Fibroblast of the aortic adventitia (primary cell): ENCODE measurements at regions not wholly inside any gene's neighbourhood (a gene's known extent, or its start where the extent isn't known, plus 50 kb on each side); places are given as distances from the start of the nearest gene placed in this dataset.

Experiments
- DNase-seq: peaks from one replicate; pipeline ENCODE4 v3.0.0-alpha.2; 2010; ENCODE audit warnings: low read depth
- H3K4me3 ChIP-seq: 2 replicates; pipeline ENCODE4 v1.5.1; 2011; ENCODE audit warnings: low read depth, mild to moderate bottlenecking, control low read depth, low read length, moderate library complexity
- TF ChIP-seq, protein P1 (sequence below): IDR thresholded peaks from 2 replicates; pipeline ENCODE4 v1.5.1; 2011; ENCODE audit warnings: mild to moderate bottlenecking, low read length, control low read depth, inconsistent platforms; ENCODE audit not compliant: insufficient read depth

DNA sequence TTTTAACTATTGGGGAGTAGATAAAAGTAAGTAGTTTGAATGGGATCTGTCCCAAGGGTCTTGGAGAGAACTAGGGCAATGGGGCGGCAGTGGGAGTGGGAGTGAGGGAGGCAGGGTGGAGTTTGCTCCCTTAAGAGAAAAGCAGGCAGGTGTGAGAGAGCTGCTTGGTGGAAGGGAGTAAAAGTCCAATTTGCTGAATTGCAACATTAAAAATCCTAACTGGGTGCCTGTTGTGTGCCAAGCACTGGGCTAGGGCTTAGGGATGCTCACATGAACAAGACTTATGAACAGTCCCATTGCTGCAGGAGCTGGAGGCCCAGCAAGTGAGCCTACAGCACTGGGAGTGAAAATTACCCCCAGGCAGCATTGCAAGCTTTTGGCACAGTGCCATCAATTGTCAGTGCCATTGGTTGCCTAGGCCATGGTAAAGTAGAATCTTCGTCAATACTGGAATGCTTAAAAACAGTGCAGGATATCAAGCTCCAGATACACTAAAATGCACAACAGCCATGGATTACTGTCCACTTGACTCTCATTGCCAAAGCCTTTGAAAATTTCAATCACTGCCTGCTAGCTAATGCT is 277.7 kb upstream of the JARID2 start:
- TF ChIP-seq, protein P1, sequence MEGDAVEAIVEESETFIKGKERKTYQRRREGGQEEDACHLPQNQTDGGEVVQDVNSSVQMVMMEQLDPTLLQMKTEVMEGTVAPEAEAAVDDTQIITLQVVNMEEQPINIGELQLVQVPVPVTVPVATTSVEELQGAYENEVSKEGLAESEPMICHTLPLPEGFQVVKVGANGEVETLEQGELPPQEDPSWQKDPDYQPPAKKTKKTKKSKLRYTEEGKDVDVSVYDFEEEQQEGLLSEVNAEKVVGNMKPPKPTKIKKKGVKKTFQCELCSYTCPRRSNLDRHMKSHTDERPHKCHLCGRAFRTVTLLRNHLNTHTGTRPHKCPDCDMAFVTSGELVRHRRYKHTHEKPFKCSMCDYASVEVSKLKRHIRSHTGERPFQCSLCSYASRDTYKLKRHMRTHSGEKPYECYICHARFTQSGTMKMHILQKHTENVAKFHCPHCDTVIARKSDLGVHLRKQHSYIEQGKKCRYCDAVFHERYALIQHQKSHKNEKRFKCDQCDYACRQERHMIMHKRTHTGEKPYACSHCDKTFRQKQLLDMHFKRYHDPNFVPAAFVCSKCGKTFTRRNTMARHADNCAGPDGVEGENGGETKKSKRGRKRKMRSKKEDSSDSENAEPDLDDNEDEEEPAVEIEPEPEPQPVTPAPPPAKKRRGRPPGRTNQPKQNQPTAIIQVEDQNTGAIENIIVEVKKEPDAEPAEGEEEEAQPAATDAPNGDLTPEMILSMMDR, result no peak
- DNase-seq, result no peak
- no peak overlapping the region for H3K4me3 ChIP-seq

DNA sequence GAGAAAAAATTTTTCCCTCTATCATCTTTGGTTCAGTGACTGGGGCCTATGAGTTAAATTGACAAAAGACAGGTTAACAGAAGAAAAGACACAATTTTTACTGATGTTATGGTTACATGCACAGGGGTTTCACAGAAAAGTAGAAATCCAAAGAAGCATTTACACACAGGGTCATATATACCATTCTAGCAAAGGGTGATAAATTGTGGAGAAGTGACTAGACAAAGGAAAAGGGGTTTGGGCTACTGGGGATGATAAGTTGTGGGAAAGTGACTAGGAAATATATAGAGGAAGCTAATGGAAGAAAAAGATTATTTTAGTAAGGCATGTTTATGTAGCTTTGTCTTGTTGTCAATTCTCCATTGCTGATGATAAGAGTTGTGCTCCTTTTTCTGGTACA is 276.7 kb upstream of the JARID2 start:
- TF ChIP-seq, protein P1, result no peak
- H3K4me3 ChIP-seq, result no peak overlapping the region
- no peak for DNase-seq

DNA sequence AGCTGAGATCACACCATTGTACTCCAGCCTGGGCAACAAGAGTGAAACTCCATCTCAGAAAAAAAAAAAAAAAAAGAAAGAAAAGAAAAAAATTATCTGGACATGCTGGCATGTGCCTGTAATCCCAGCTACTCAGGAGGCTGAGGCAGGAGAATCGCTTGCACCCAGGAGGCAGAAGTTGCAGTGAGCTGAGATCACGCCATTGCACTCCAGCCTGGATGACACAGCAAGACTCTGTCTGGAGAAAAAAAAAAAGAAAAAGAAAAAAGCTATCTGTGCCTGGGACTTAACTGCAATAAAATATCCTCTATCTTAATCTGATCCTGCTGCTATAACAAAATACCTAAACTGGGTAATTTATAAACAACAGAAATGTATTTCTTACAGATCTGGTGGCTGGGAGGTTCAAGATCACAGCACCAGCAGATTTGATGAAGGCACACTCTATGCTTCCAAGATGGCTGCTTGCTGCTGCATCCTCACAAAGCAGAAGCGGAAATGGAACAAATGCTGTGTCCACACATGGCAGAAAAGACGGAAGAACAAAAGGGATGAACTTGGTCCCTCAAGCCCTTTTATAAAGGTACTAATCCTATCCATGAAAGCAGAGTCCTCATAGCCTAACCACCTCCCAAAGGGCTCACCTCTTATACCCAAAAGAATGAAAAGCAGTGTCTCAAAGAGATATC is 273.3 kb upstream of the JARID2 start:
- TF ChIP-seq, protein P1, result no peak
- H3K4me3 ChIP-seq, result no peak overlapping the region
- DNase-seq, result no peak

- DNase-seq, result no peak
- no peak overlapping the region for H3K4me3 ChIP-seq
- TF ChIP-seq, protein P1, result no peak
Observed at GRCh38 chr6:14974372-14974771, 271.5 kb upstream of the JARID2 start.

GRCh38 chr6:14974792-14975470 is 270.9 kb upstream of the JARID2 start:
- DNase-seq, result no peak
- TF ChIP-seq, protein P1, result no peak
- no peak overlapping the region for H3K4me3 ChIP-seq

DNA sequence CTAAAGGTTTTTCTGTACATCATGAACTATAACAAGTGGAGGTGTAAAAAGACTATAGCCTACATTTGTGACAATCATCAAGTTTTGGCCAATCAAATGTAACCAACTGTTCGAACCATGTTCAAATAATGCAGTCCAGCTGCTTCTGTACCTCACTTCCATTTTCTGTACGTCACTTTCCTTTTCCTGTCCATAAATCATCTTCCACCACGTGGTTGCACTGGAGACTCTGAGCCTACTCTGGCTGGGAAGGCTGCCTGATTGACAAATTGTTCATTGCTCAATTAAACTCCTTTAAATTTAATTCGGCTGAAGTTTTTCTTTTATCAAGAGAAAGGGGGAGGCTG is 270.4 kb upstream of the JARID2 start:
- peak; percentile 31 for DNase-seq
- TF ChIP-seq, protein P1, result no peak
- no peak overlapping the region for H3K4me3 ChIP-seq
